Erythroblast (primary cell): ENCODE measurements at regions not wholly inside any gene's neighbourhood (a gene's known extent, or its start where the extent isn't known, plus 50 kb on each side); places are given as distances from the start of the nearest gene placed in this dataset.

Experiments
- DNase-seq, 2 experiments: peaks; one replicate each; lab custom pipeline; 2025; lab: John Stamatoyannopoulos, UW
- GATA1 ChIP-seq: IDR thresholded peaks from 2 replicates; pipeline ENCODE4 v1.6.1; 2011; ENCODE audit warnings: low read depth, mild to moderate bottlenecking, control low read depth, low read length, moderate library complexity
- POLR2A ChIP-seq: IDR thresholded peaks from 2 replicates; pipeline ENCODE4 v1.6.1; 2011; ENCODE audit warnings: mild to moderate bottlenecking, low read length

- no peak for DNase-seq
- TF ChIP-seq GATA1 (no peak), POLR2A (no peak)
Measured at GRCh38 chr17:83195330-83196023, 116.1 kb downstream of the METRNL start.

DNA sequence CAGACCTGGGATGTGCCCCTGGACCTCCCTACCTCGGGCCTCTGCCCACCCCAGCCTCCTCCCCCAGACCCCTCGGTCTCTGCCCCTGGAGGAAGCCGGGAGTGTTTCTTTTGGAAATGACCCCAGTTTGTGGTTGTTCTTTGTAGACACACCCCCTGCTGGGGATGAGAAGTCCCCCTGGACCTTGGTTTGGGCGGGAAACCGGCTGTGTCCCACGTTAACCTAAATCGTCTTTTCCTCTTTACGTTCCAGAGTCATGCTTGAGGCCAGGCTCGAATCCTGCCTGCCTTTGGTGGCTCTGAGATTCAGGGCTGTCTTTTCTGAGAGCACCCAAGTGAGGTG lies 116.6 kb downstream of the METRNL start:
- no peak for TF ChIP-seq POLR2A
- no peak for TF ChIP-seq GATA1
- no peak for DNase-seq

DNA sequence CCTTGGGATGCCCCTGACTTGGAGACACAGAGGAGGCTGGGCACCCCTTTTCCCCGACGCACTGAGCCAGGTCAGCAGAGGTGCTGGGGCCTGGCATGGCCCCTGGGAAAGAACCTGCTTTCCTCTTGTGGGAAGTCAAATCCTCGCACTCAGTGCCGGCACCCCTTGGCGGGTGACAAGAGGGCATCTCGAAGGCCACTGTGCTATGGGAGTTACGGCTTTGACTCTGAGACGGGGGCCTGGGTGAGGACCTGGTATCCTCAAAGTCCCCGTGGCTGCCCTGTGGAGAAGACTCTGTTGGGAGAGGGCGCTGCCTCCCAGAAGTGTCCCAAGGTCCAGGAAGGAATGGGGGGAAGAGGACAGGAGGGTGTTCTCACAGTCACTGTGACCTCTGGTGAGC lies 117.0 kb downstream of the METRNL start:
- DNase-seq, result no peak
- TF ChIP-seq POLR2A (no peak), GATA1 (no peak)

- no peak for DNase-seq
- no peak for TF ChIP-seq POLR2A
- no peak for TF ChIP-seq GATA1
Measured at GRCh38 chr17:83196973-83197880, 117.8 kb downstream of the METRNL start.

GRCh38 chr17:83198366-83199341 lies 119.2 kb downstream of the METRNL start:
- TF ChIP-seq GATA1 (no peak), POLR2A (no peak)
- DNase-seq, result no peak

GRCh38 chr17:83199500-83200201 lies 120.2 kb downstream of the METRNL start:
- TF ChIP-seq GATA1, result no peak
- TF ChIP-seq POLR2A, result no peak
- no peak for DNase-seq

DNA sequence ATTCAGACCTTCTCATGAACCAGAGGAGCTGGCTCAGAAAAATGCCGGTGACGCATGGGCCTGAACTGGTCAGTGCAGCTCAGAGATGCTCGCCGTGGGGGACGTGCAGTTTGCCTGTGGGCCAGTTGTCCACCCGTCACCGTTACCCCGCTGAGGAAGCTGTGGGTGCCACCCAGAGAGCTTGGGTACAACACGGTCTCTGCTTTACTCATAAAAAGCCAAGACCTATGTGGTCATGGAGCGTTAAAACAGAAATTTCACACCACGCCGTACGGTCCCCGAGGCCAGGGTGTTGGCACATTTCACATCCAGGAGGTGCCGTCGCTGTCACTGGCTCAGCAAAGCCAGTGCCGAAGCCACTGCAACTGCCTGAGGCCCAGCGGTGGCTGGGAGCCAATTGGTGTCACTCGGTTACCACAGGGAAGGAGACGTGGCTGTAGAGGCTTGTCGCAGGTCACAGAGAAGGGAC lies 120.9 kb downstream of the METRNL start:
- no peak for DNase-seq
- TF ChIP-seq GATA1, result no peak

- DNase-seq, result no peak
- no peak for TF ChIP-seq POLR2A
- TF ChIP-seq GATA1, result no peak
Measured at GRCh38 chr17:83200751-83201150, 121.3 kb downstream of the METRNL start.

GRCh38 chr17:83201206-83202001 lies 122.0 kb downstream of the METRNL start:
- no peak for TF ChIP-seq POLR2A
- TF ChIP-seq GATA1, result no peak
- no peak for DNase-seq

DNA sequence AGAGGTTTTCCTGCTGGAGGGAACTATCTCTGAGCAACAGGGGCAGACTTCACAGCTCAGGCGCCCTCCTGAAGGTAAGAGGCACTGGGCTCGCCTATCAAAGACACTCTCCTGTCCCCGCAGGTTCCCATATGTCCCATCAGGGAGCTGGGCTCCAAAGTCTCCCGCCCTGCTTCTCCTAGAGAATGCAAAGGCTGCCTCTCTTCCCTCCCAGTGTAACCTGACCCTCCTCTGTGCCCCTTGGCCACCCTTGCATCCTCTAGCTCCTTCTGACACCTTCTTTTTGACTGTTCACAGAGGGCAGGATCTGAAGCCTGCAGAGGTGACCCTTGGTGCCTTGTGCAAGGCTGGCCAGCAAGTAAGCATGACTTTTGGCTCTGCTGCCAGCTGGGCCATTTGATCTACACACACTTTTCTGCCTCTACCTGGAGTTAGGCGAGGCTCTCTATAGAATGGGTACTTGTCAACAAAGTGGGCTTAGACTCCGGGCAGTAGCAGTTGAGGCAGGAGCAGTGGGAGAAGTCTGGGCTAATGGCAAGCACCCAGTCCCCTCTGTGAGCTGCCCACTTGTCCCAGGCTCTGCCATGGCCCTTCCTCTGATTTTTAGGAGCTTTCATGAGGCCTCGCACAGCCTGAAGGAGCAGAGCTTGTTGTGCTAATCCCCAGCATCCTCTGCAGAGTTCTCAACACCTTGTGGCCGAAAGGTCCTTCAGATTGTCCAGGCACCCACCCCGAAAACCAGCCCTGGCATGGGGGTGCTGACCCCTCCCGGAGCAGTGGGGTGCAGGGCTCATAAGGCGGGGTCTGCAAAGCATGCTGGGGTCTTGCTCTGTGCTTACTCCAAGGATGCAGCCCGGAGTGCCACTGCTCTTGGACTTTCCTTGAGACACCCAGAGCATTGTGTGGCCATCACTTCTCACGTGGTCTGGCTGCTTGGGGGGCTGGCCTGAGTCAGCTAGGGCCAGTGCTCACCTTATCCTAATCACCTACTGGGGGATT lies 122.9 kb downstream of the METRNL start:
- no peak for TF ChIP-seq GATA1
- no peak for TF ChIP-seq POLR2A
- no peak for DNase-seq

- TF ChIP-seq POLR2A, result no peak
- no peak for DNase-seq
Measured at GRCh38 chr17:83203073-83203471, 123.7 kb downstream of the METRNL start.
